ENCODE measurements at regions not wholly inside any gene's neighbourhood (a gene's known extent, or its start where the extent isn't known, plus 50 kb on each side); places are given as distances from the start of the nearest gene placed in this dataset.

DNA sequence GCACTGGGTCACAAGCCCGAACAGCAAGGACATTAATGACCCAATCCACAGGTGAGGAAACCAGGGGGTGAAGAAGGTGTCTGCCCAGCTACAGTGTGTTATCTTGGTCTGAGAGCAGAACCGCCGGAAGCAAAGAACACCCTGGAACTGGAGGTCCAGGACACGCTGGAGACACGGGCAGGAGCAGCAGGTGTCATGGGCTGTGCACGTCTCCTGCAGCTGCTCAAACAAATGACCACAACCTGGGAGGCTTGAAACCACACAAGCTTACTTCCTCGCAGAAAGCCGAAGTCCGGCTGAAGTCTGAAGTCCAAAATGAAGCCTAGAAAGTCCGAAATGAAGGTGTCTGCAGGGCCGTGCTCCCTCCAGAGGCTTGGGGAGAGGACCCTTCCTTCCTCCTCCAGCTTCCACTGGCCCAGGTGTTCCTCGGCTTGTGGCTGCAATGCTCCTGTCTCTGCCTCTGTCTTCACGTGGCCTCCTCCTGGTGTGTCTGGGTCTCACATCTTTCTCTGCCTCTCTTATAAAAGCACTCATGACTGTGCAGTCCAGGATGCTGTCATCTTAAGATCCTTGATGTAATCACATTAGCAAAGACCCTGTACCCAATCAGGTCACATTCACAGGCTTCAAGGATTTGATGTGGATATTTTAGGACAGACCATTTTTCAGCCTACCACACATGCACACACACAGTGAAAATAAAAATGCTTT is 351.2 kb downstream of the C16orf95 start:
- no peak for FAIRE-seq

DNA sequence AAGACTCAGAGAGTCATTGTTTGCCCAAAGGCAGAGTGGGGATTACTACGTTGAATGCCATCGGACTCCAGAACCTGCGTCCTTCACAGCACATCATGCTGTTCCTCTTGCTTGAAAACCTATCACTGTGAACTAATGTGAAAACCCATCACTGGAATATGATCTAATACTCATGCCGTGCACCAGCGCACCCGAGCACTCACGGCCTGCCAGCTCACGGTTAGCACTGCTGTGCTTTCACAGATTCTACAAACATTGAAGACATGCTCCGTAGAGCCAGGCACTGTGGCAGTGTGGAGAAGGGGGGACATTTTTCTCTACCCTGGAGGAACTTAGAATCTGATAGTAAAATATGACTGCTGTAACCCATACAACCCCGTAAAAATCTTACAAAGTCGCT is 350.4 kb downstream of the C16orf95 start:
- no peak for FAIRE-seq

- no peak for FAIRE-seq
Measured at GRCh38 chr16:86968866-86969265, 348.3 kb downstream of the C16orf95 start.

DNA sequence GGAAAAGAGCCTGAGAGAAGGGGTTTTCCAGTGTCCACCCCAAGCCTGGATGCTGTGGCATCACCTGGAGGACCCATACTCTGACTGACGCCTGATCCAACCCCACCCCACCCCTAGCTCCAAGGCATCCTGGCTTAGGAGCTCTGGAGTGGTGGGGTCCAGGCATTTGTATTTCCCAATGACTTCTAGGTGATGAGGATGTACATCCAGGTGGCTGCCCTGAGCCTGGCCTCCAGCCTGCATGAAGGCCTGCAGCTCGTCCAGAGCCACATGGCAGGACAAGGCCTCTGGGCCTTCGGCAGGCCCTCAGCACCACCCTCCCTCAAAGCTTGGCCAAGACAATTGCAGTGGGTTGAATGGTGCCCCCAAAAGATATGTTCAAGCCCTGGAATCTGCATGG is 347.5 kb downstream of the C16orf95 start:
- FAIRE-seq: no peak

- no peak for FAIRE-seq
Measured at GRCh38 chr16:86970279-86970678, 346.9 kb downstream of the C16orf95 start.

DNA sequence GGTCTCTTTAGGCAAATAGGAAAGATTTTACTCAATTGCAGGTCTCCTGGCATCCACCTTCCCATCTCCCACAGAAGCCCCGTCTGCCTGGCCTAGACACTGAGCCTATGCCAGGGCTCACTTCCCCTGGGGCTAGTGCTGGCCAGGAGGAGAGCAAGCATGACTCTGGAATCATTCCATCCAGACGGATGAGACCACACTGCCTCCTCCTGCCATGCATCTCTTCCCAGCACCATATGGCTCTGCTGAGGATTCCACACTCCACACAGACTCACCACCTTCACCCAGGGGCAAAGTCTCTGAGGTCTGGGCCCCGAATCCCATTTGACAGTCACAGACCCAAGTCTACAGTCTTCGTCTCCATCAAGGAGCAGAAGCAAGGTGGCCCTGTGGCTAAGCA is 346.5 kb downstream of the C16orf95 start:
- no peak for FAIRE-seq

DNA sequence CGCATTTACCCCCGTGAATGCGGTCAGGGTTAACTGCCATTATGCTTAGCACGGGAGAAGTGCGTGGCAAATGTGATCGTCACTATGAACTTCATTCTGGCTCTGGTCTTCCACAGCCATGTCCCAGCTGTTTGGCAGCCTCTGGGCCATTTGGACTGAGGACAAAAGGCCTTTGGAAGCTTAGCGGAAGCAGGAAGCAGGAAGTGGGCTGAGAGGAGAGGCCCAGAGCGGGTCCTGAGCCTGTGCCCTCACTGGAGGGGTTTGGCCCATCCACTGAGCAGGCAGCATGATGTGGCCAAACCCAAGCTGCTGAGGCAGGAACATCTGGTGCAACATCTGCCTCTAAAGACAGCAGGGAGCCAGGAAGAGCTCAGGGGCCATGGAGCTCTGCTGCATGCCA is 345.9 kb downstream of the C16orf95 start:
- no peak for FAIRE-seq

GRCh38 chr16:86974120-86974519 is 343.1 kb downstream of the C16orf95 start:
- no peak for FAIRE-seq

GRCh38 chr16:86975445-86975844 is 341.7 kb downstream of the C16orf95 start:
- FAIRE-seq: no peak

GRCh38 chr16:86977076-86977676 is 340.0 kb downstream of the C16orf95 start:
- FAIRE-seq: no peak

DNA sequence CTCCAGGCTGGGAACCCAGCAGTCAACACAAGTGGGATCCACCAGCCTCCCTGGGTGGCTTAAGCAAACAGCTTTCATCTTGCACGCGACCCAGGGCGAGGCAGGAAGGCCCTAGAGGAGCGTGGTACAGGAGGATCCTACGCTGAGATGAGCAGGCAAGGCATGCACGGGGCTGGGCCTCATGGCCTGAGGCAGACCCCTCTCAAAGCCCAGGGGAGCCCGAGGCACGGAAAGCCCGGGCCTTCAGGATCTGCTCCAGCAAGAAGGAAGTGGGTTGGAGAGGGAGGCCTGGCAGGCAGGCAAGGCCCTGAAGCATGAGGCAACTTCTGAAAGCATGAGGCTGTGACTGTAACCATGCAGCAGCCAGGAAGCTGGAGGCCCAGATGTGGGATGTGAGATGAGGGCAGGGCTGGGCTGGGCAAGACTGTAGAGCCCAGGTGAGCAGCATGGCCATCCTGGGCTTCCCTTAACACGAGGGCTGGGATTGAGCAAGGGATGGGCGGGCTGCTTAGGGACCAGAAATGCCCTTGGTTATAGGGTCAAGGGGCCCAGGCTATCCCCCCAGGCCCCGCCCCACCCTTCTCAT is 338.7 kb downstream of the C16orf95 start:
- FAIRE-seq: no peak

- no peak for FAIRE-seq
Measured at GRCh38 chr16:86979061-86979460, 338.1 kb downstream of the C16orf95 start.

DNA sequence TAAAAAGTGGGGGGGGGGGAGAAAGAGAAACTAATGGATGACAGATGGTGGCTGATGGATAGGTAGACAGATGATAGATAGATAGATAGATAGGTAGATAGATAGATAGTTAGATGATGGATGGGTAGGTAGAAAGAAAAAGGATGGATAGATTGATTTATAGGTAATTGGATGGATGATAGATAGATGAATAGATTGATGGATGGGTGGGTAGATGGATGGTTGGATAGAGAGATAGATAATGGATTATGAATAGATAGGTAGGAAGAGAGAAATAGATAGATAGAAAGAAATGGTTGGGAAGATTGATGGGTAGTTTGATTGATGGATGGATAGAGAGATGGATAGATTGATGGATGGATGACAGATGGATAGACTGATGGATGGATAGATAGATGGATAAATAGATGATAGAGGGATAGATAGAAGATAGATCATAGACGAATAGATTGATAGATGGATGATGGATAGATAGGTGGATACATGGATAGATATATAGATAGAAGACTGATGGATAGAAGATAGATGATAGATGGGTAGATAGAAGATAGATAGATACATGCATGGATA is 337.1 kb downstream of the C16orf95 start:
- FAIRE-seq: no peak

DNA sequence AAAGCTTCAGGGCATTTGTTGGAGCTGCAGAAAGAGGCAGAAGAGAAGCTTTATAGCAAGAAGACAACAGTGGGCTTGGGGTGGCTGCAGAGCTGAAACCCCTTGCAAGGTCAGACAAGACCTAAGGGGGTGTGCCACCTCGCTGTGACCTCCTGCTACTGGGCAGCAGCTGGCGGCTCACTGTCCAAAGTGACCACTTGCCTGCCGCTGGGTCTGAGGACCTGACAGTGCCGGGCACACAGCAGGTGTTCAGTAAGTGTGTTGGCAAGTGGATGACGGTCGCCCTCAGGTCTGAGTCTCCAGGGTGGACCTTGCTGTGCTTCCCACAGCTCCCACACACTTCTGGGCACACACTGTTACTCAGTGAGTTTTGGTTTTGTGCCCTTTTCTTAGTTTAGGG is 336.5 kb downstream of the C16orf95 start:
- FAIRE-seq: no peak

DNA sequence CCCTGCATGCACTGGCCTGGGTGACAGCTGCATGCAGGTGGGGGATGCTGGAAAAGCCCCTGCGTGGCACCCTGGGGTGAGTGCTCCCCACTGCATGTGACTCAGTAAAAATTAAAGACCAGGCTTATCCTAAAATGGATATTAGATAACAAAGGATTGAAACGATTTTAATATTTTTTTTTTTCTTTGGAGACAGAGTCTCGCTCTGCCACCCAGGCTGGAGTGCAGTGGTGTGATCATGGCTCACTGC is 334.9 kb downstream of the C16orf95 start:
- no peak for FAIRE-seq

GRCh38 chr16:86982912-86983311 is 334.3 kb downstream of the C16orf95 start:
- no peak for FAIRE-seq

- no peak for FAIRE-seq
Measured at GRCh38 chr16:86983621-86984020, 333.6 kb downstream of the C16orf95 start.

DNA sequence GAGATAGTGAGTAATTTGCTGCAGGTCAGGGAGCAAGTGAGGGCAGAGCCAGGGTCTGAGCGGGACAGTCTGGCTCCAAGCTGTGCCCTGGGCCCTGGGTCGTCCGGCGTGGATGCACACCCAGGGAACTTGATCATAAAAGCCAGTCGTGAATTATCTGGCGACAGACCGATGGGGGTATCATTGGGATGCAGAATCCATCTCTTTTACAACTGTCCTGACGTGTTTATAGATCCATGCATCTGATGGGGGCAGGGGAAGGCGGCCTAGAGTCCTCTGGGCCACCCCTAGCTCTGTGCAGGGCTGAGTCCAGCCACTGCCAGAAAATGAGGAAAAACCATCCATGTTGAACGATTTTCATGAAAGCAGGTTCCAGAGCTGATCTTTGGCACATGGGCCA is 332.8 kb downstream of the C16orf95 start:
- FAIRE-seq: no peak

DNA sequence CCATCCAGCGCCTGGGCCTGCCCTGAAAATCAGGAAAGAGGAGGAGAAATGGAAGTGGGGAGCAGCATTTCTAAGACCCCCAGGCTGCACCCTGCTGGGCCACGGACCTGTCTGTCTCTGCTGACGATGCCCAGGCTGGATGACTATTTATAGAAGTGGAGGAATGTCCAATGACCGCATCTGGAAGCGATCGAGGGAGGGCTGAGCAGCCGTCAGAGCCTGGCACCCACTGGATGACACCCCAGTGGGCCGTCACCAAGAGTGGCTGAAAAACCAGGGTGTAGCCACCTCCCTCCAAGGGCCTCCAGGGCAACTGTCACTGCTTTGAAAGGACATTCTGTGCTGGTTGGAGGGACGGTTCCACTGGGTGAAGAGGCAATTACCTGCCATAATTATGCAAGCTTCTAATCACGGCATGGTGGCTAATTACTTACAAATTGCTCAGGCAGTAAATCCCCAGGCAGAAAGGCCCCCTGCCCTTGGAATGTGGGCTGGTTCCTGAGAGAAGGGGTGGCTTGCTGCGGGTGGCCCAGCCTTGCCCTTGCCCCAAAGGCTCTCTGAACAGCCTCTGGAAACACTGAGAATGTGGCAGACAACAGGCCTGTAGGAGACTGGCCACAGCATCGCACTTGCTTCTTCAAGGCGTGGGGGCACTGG is 332.1 kb downstream of the C16orf95 start:
- FAIRE-seq: no peak

DNA sequence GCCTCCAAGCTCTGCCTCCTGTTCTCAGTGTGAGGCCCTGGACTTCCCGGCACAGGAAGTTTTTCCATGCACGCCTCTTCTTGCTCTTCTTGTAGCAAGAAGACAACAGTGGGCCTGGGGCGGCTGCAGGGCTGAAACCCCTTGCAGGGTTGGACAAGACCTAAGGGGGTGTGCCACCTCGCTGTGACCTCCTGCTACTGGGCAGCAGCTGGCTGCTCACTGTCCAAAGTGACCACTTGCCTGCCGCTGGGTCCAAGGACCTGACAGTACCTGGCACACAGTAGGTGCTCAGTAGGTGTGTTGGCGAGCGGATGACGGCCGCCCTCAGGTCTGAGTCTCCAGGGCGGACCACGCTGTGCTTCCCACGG is 331.6 kb downstream of the C16orf95 start:
- FAIRE-seq: no peak

DNA sequence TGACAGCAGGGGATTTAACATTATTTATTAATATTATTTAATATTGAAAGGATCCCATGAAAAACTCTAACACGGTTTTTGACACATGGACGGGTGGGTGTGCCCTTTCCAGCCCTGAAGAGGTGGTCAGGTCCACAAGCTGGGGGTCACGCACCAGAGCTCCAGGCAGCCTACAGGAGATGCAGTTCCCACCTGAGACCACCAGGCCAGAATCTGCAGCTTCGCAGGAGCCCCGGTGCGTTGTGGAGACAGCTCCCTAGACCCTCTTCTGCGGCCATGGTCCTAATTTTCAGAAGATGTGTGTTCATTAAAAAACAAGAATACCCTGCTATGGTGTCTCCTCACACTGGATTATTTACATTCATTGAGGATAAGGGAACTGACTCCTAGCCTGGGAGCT is 331.1 kb downstream of the C16orf95 start:
- FAIRE-seq: no peak

DNA sequence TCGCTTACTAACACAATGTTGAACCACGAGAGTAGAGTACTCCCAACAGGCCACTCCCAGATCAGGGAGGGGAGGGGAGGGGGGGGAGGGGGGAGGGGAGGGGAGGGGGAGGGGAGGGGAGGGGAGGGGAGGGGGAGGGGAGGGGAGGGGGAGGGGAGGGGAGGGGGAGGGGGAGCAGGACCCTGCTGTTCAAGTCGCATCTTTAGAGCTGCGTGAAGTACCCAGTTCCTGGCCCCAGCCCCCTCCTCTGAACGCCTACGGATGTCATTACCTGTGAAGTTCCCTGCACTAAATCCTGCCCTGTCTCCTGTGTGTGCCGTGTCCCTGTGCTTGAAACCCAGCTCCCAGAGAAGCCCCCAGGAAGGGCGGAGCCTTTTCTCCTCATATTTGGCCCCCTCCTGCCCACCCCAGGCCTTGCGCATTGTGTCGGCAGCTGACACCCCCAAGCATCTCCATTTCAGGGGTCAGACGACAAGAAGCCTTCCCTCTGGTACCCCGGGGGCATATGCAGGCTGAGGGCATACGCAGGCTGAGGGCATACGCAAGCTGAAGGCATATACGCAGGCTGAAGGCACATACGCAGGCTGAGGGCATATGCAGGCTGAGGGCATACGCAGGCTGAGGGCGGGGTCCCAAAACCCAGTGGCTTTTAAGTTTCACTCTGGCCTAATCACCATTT is 330.2 kb downstream of the C16orf95 start:
- no peak for FAIRE-seq

Data from A204.1 (cell line).